Thyroid gland (tissue), 4 donors: ENCODE measurements at regions not wholly inside any gene's neighbourhood (a gene's known extent, or its start where the extent isn't known, plus 50 kb on each side); places are given as distances from the start of the nearest gene placed in this dataset.

Experiments
- DNase-seq, 2 donors: peaks; one replicate each; pipeline ENCODE4 v3.0.0-alpha.2; 2019
- H3K27ac ChIP-seq, 3 donors: fragments of 200-600 bp; sonication (generic); 1 replicate in 2 of 3; 2 replicates in 1 of 3; pipeline ENCODE4 v1.5.1; 2016 to 2019; ENCODE audit warnings: mild to moderate bottlenecking in 1 of 3, moderate library complexity in 1 of 3
- H3K27me3 ChIP-seq: fragments of 200-600 bp; sonication (generic); one replicate; pipeline ENCODE4 v1.5.1; 2019
- H3K36me3 ChIP-seq, 2 donors: fragments of 200-600 bp; sonication (generic); one replicate each; pipeline ENCODE4 v1.5.1; 2016 to 2019
- H3K4me1 ChIP-seq, 2 donors: fragments of 200-600 bp; sonication (generic); one replicate each; pipeline ENCODE4 v1.5.1; 2017 to 2019
- H3K4me3 ChIP-seq, 3 donors: fragments of 200-600 bp; sonication (generic); replicated peaks in 1 of 3; 1 replicate in 2 of 3; 2 replicates in 1 of 3; pipeline ENCODE4 v1.5.1; 2016; ENCODE audit warnings: mild to moderate bottlenecking in 1 of 3
- H3K9me3 ChIP-seq: fragments of 200-600 bp; sonication (generic); one replicate; pipeline ENCODE4 v1.5.1; 2017
- CTCF ChIP-seq, 6 experiments: fragments of 200-600 bp in 3 of 6; fragments of 450-650 bp in 3 of 6; sonication (generic) in 3 of 6; IDR thresholded peaks; one replicate each; pipeline ENCODE4 v1.5.1; 2016 to 2019; ENCODE audit warnings: antibody characterized with exemption in 6 of 6, mild to moderate bottlenecking in 2 of 6, inconsistent platforms in 1 of 6, moderate library complexity in 1 of 6
- POLR2A ChIP-seq, 2 donors: fragments of 450-650 bp; IDR thresholded peaks; one replicate each; pipeline ENCODE4 v1.6.1; 2017; ENCODE audit warnings: antibody characterized with exemption in 2 of 2, mild to moderate bottlenecking in 2 of 2, moderate library complexity in 1 of 2
- WGBS, 2 donors: methylation state at CpG; one replicate each; pipeline ENCODE4 v1.1.5; 2017; 5-methylcytosine and 5-hydroxymethylcytosine counted together
- intact Hi-C: fragments of 100-400 bp; cut with DNase I; formaldehyde crosslinking; loops from one replicate; pipeline ENCODE4 v1.15.1; 2023

- H3K9me3 ChIP-seq = no peaks in the 10 kb centered on the region
- no peak overlapping the region for H3K27ac ChIP-seq
- H3K4me3 ChIP-seq = no peak overlapping the region
- no peak for DNase-seq
- peaks cover 0 to 3% of the 10 kb centered on the region in 2 donors for H3K4me1 ChIP-seq
- H3K36me3 ChIP-seq = no peaks in the 10 kb centered on the region
- no peaks in the 10 kb centered on the region for H3K27me3 ChIP-seq
- intact Hi-C loops = no loop called here
- WGBS, 2 donors = 79 to 81% methylated on average over 11 to 14 of the region's 14 CpGs
- TF ChIP-seq POLR2A (IDR thresholded peaks at IDR 0.05) (no peak), CTCF (IDR thresholded peaks at IDR 0.05) (no peak)
Measured at GRCh38 chr2:883260-883802, 67.3 kb upstream of the SNTG2 start.

GRCh38 chr2:881204-881918 lies 69.3 kb upstream of the SNTG2 start:
- H3K36me3 ChIP-seq = no peaks in the 10 kb centered on the region
- H3K4me3 ChIP-seq = no peak overlapping the region
- WGBS, 2 donors = 84 to 87% methylated on average over 9 to 11 of the region's 11 CpGs
- H3K9me3 ChIP-seq = no peaks in the 10 kb centered on the region
- no peaks in the 10 kb centered on the region for H3K27me3 ChIP-seq
- H3K27ac ChIP-seq = no peak overlapping the region
- TF ChIP-seq POLR2A (IDR thresholded peaks at IDR 0.05) (no peak), CTCF (IDR thresholded peaks at IDR 0.05) (no peak)
- DNase-seq = no peak
- intact Hi-C loops = no loop called here
- peaks cover 0 to 5% of the 10 kb centered on the region in 2 donors for H3K4me1 ChIP-seq

- intact Hi-C loops = no loop called here
- H3K36me3 ChIP-seq = no peaks in the 10 kb centered on the region
- no peaks in the 10 kb centered on the region for H3K9me3 ChIP-seq
- WGBS, 2 donors = 89 to 92% methylated on average over 28 to 29 of the region's 29 CpGs
- no peak overlapping the region for H3K4me3 ChIP-seq
- no peak overlapping the region for H3K27ac ChIP-seq
- no peak for TF ChIP-seq CTCF (IDR thresholded peaks at IDR 0.05)
- no peak for TF ChIP-seq POLR2A (IDR thresholded peaks at IDR 0.05)
- DNase-seq = no peak
- H3K27me3 ChIP-seq = no peaks in the 10 kb centered on the region
- peaks cover 2 to 15% of the 10 kb centered on the region in 2 donors for H3K4me1 ChIP-seq
Measured at GRCh38 chr2:880201-880970, 70.3 kb upstream of the SNTG2 start.

- intact Hi-C loops = no loop called here
- H3K27me3 ChIP-seq = no peaks in the 10 kb centered on the region
- WGBS, 2 donors = 92 to 94% methylated on average over 16 of the region's 16 CpGs
- no peak overlapping the region for H3K27ac ChIP-seq
- TF ChIP-seq POLR2A (IDR thresholded peaks at IDR 0.05) = no peak
- TF ChIP-seq CTCF (IDR thresholded peaks at IDR 0.05) = no peak
- H3K36me3 ChIP-seq = no peaks in the 10 kb centered on the region
- H3K4me3 ChIP-seq = no peak overlapping the region
- H3K9me3 ChIP-seq = no peaks in the 10 kb centered on the region
- H3K4me1 ChIP-seq = peaks cover 11 to 20% of the 10 kb centered on the region in 2 donors
- DNase-seq = no peak
Measured at GRCh38 chr2:879540-879939, 71.1 kb upstream of the SNTG2 start.
